ENCODE measurements at regions not wholly inside any gene's neighbourhood (a gene's known extent, or its start where the extent isn't known, plus 50 kb on each side); places are given as distances from the start of the nearest gene placed in this dataset.
A peak's percentile ranks its signal among the peaks of the same experiment; 100 is the strongest.

- H3K9me3 ChIP-seq = peaks cover 0 to 11% (median 0%) of the 10 kb centered on the region in 11 donors
- H3K27me3 ChIP-seq = no peaks in the 10 kb centered on the region
- ATAC-seq = no peak
- TF ChIP-seq, protein P1, sequence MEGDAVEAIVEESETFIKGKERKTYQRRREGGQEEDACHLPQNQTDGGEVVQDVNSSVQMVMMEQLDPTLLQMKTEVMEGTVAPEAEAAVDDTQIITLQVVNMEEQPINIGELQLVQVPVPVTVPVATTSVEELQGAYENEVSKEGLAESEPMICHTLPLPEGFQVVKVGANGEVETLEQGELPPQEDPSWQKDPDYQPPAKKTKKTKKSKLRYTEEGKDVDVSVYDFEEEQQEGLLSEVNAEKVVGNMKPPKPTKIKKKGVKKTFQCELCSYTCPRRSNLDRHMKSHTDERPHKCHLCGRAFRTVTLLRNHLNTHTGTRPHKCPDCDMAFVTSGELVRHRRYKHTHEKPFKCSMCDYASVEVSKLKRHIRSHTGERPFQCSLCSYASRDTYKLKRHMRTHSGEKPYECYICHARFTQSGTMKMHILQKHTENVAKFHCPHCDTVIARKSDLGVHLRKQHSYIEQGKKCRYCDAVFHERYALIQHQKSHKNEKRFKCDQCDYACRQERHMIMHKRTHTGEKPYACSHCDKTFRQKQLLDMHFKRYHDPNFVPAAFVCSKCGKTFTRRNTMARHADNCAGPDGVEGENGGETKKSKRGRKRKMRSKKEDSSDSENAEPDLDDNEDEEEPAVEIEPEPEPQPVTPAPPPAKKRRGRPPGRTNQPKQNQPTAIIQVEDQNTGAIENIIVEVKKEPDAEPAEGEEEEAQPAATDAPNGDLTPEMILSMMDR (IDR thresholded peaks at IDR 0.05) = no peak
- no peak for DNase-seq
- intact Hi-C loops (cut with DNase I) = no loop called here
- H3K36me3 ChIP-seq = no peaks in the 10 kb centered on the region
- H3K4me3 ChIP-seq = no peak overlapping the region
- no peaks in the 10 kb centered on the region for H3K4me1 ChIP-seq
- 94 to 95% methylated on average over 3 of the region's 3 CpGs for WGBS, 2 donors
- no peak overlapping the region for H3K27ac ChIP-seq
Observed at GRCh38 chr5:53340956-53341750, 139.3 kb upstream of the FST start.

DNA sequence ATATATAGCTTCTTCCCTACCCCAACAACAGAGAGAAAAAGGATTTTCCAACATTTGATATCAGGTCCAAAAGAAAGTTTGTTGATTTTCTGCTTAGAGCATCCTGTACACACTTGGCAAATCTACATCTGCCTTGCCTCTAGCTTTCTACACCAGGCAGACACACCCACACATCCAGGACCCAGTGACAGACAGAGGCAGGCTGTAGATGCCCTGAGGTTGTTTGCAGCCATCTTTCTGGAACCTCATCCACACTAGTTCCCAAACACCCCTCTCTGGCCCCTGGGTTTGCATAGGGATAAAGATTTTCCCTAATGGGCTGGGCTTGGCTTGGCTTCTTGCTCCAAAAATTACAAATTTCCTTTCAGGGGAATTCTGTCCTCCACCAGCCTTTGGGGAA is 138.2 kb upstream of the FST start:
- intact Hi-C loops (cut with DNase I) = no loop called here
- H3K4me3 ChIP-seq = no peak overlapping the region
- ATAC-seq = no peak
- H3K4me1 ChIP-seq = no peaks in the 10 kb centered on the region
- H3K9me3 ChIP-seq = peaks cover 0 to 11% (median 0%) of the 10 kb centered on the region in 11 donors
- H3K36me3 ChIP-seq = no peaks in the 10 kb centered on the region
- H3K27me3 ChIP-seq = no peaks in the 10 kb centered on the region
- no peak for DNase-seq
- H3K27ac ChIP-seq = no peak overlapping the region
- TF ChIP-seq, protein P1 (IDR thresholded peaks at IDR 0.05) = no peak

GRCh38 chr5:53343187-53343586 is 137.2 kb upstream of the FST start:
- Histone ChIP-seq H3K27me3 (peaks cover 0 to 5% (median 0%) of the 10 kb centered on the region in 7 donors), H3K4me3 (no peak overlapping the region), H3K27ac (peak overlapping the region in 2 of 10 donors; percentile 34 to 49), H3K4me1 (no peaks in the 10 kb centered on the region), H3K36me3 (no peaks in the 10 kb centered on the region), H3K9me3 (peaks cover 0 to 11% (median 0%) of the 10 kb centered on the region in 11 donors)
- TF ChIP-seq, protein P1 (IDR thresholded peaks at IDR 0.05) = no peak
- intact Hi-C loops (cut with DNase I) = no loop called here
- 9 to 32% methylated on average over 2 of the region's 2 CpGs for WGBS, 2 donors
- DNase-seq (peak in 1 of 2 donors; percentile 4), ATAC-seq (peak in 5 of 8 donors; percentile 39 to 73 (median 67))

GRCh38 chr5:53350368-53350767 is 130.1 kb upstream of the FST start:
- Histone ChIP-seq H3K27ac (no peak overlapping the region), H3K4me1 (no peaks in the 10 kb centered on the region), H3K4me3 (no peak overlapping the region), H3K36me3 (no peaks in the 10 kb centered on the region), H3K9me3 (no peaks in the 10 kb centered on the region), H3K27me3 (peaks cover 0 to 5% (median 0%) of the 10 kb centered on the region in 7 donors)
- 50 to 63% methylated on average over 5 of the region's 5 CpGs for WGBS, 2 donors
- DNase-seq (no peak), ATAC-seq (no peak)
- intact Hi-C loops (cut with DNase I) = no loop called here
- TF ChIP-seq, protein P1 (IDR thresholded peaks at IDR 0.05) = no peak
